ENCODE measurements at regions not wholly inside any gene's neighbourhood (a gene's known extent, or its start where the extent isn't known, plus 50 kb on each side); places are given as distances from the start of the nearest gene placed in this dataset.

GRCh38 chr9:20114974-20115373, 326.1 kb upstream of the SLC24A2 start:
- TF ChIP-seq POLR2A (IDR thresholded peaks at IDR 0.05; ENCODE audit: low read length) (no peak), GATA1 (IDR thresholded peaks at IDR 0.05; ENCODE audit: low read depth, low read length) (no peak)

Data from erythroblast (primary cell).